ENCODE measurements at regions not wholly inside any gene's neighbourhood (a gene's known extent, or its start where the extent isn't known, plus 50 kb on each side); places are given as distances from the start of the nearest gene placed in this dataset.

GRCh38 chr4:171246948-171247347 is 566.3 kb upstream of the GALNTL6 start:
- Histone ChIP-seq H3K9me3 (ENCODE audit: low read length) (no peaks in the 10 kb centered on the region), H3K4me2 (ENCODE audit: low read length) (no peak overlapping the region), H2AFZ (ENCODE audit: low read depth, low read length) (no peak overlapping the region), H3K9me2 (ENCODE audit: insufficient read depth, low read length) (no peaks in the 10 kb centered on the region), H4K20me1 (ENCODE audit: insufficient read depth) (no peaks in the 10 kb centered on the region), H3K4me3 (ENCODE audit: low read length) (no peak overlapping the region), H3F3A (ENCODE audit: insufficient read depth, low read length, poor library complexity, severe bottlenecking) (no peaks in the 10 kb centered on the region), H3K9ac (ENCODE audit: low read length) (no peak overlapping the region), H3K79me2 (replicated peaks; ENCODE audit: insufficient read depth, low read length) (no peaks in the 10 kb centered on the region), H3K36me3 (ENCODE audit: insufficient read depth, low read length) (no peaks in the 10 kb centered on the region), H3K27me3 (ENCODE audit: insufficient read depth, low read depth, low read length) (no peaks in the 10 kb centered on the region), H3K27ac (ENCODE audit: low read length) (no peak overlapping the region)
- no peak for TF ChIP-seq MXI1 (conservative IDR thresholded peaks at IDR 0.05; ENCODE audit: poor library complexity, severe bottlenecking)
- no peak for TF ChIP-seq RAD21 (conservative IDR thresholded peaks at IDR 0.05)
- no peak for TF ChIP-seq EP300 (conservative IDR thresholded peaks at IDR 0.05; ENCODE audit: poor library complexity, severe bottlenecking)
- TF ChIP-seq REST (IDR thresholded peaks at IDR 0.05; ENCODE audit: borderline replicate concordance) = no peak
- TF ChIP-seq POLR2AphosphoS5 (IDR thresholded peaks at IDR 0.05) = no peak
- TF ChIP-seq EZH2 (IDR thresholded peaks at IDR 0.05; ENCODE audit: borderline replicate concordance, insufficient read depth, low read length, poor library complexity, severe bottlenecking) = no peak

- H3K9me2 ChIP-seq (ENCODE audit: insufficient read depth, low read length) = no peaks in the 10 kb centered on the region
- H3K4me3 ChIP-seq (ENCODE audit: low read length) = no peak overlapping the region
- no peak overlapping the region for H3K4me2 ChIP-seq (ENCODE audit: low read length)
- H3K36me3 ChIP-seq (ENCODE audit: insufficient read depth, low read length) = no peaks in the 10 kb centered on the region
- no peaks in the 10 kb centered on the region for H3K27me3 ChIP-seq (ENCODE audit: insufficient read depth, low read depth, low read length)
- TF ChIP-seq CTCF (IDR thresholded peaks at IDR 0.05; ENCODE audit: poor library complexity, severe bottlenecking) (no peak), EP300 (conservative IDR thresholded peaks at IDR 0.05; ENCODE audit: poor library complexity, severe bottlenecking) (no peak), EZH2 (IDR thresholded peaks at IDR 0.05; ENCODE audit: borderline replicate concordance, insufficient read depth, low read length, poor library complexity, severe bottlenecking) (no peak), REST (IDR thresholded peaks at IDR 0.05; ENCODE audit: borderline replicate concordance) (no peak), SMC3 (conservative IDR thresholded peaks at IDR 0.05; ENCODE audit: poor library complexity) (no peak), RAD21 (conservative IDR thresholded peaks at IDR 0.05) (no peak), TAF1 (IDR thresholded peaks at IDR 0.05; ENCODE audit: low read depth) (no peak), POLR2AphosphoS5 (IDR thresholded peaks at IDR 0.05) (no peak), MXI1 (conservative IDR thresholded peaks at IDR 0.05; ENCODE audit: poor library complexity, severe bottlenecking) (no peak)
- H3K27ac ChIP-seq (ENCODE audit: low read length) = no peak overlapping the region
- no peak overlapping the region for H2AFZ ChIP-seq (ENCODE audit: low read depth, low read length)
- no peaks in the 10 kb centered on the region for H3F3A ChIP-seq (ENCODE audit: insufficient read depth, low read length, poor library complexity, severe bottlenecking)
- no peaks in the 10 kb centered on the region for H4K20me1 ChIP-seq (ENCODE audit: insufficient read depth)
- no peaks in the 10 kb centered on the region for H3K9me3 ChIP-seq (ENCODE audit: low read length)
- H3K79me2 ChIP-seq (replicated peaks; ENCODE audit: insufficient read depth, low read length) = no peaks in the 10 kb centered on the region
- H3K9ac ChIP-seq (ENCODE audit: low read length) = no peak overlapping the region
Measured at GRCh38 chr4:171242831-171243230, 570.4 kb upstream of the GALNTL6 start.
